Left lung (tissue), 4 donors: ENCODE measurements at regions not wholly inside any gene's neighbourhood (a gene's known extent, or its start where the extent isn't known, plus 50 kb on each side); places are given as distances from the start of the nearest gene placed in this dataset.

ENCODE experiments used
- ATAC-seq: fragments of 200-7000 bp; cut with Tn5 transposase; one replicate; pipeline ENCODE4 v1.9.1; 2020; ENCODE audit warnings: moderate library complexity
- DNase-seq, 4 donors: peaks; one replicate each; pipeline ENCODE4 v3.0.0-alpha.2; 2013 to 2020
- H3K27ac ChIP-seq, 2 donors: fragments of 200-600 bp; sonication (generic) in 1 of 2; one replicate each; pipeline versions ENCODE4 v1.5.0 to v1.8.0; 2020 to 2021
- H3K27me3 ChIP-seq, 2 donors: fragments of 200-600 bp; sonication (generic) in 1 of 2; one replicate each; pipeline versions ENCODE4 v1.5.0 to v1.8.0; 2020 to 2021
- H3K36me3 ChIP-seq, 2 donors: fragments of 200-600 bp; sonication (generic) in 1 of 2; one replicate each; pipeline versions ENCODE4 v1.5.0 to v1.8.0; 2020 to 2021
- H3K4me1 ChIP-seq, 2 donors: fragments of 200-600 bp; one replicate each; pipeline ENCODE4 v1.8.0; 2021
- H3K4me3 ChIP-seq, 2 donors: fragments of 200-600 bp; sonication (generic) in 1 of 2; one replicate each; pipeline versions ENCODE4 v1.5.0 to v1.8.0; 2020 to 2021; ENCODE audit warnings: mild to moderate bottlenecking in 1 of 2
- H3K9me3 ChIP-seq, 2 donors: fragments of 200-600 bp; sonication (generic) in 1 of 2; one replicate each; pipeline versions ENCODE4 v1.5.0 to v1.8.0; 2020 to 2021
- CTCF ChIP-seq, 2 donors: fragments of 200-600 bp; sonication (generic) in 1 of 2; IDR thresholded peaks; one replicate each; pipeline versions ENCODE4 v1.5.0 to v1.8.0; 2021; ENCODE audit warnings: antibody characterized with exemption in 2 of 2
- intact Hi-C, 2 donors: fragments of 100-400 bp; cut with DNase I; formaldehyde crosslinking; loops; one replicate each; pipeline versions ENCODE4 v1.11.2 to v1.14.2; 2022
- donor health status: DM: no; HTN: yes; CAD: no.
- donor health status: DM: no; HTN: no; CAD: no.

- no peak for TF ChIP-seq CTCF (IDR thresholded peaks at IDR 0.05)
- H3K4me1 ChIP-seq: no peaks in the 10 kb centered on the region
- no peaks in the 10 kb centered on the region for H3K9me3 ChIP-seq
- no peak overlapping the region for H3K4me3 ChIP-seq
- DNase-seq (peak in 1 of 4 donors; percentile 64), ATAC-seq (no peak)
- H3K36me3 ChIP-seq: no peaks in the 10 kb centered on the region
- intact Hi-C loops: no loop called here
- no peak overlapping the region for H3K27ac ChIP-seq
- peaks cover 0 to 33% of the 10 kb centered on the region in 2 donors for H3K27me3 ChIP-seq
Observed at GRCh38 chr7:157487046-157487770, 150.4 kb downstream of the DNAJB6 start.

- no peaks in the 10 kb centered on the region for H3K36me3 ChIP-seq
- H3K4me1 ChIP-seq: no peaks in the 10 kb centered on the region
- no peak overlapping the region for H3K27ac ChIP-seq
- intact Hi-C loops: no loop called here
- no peak for TF ChIP-seq CTCF (IDR thresholded peaks at IDR 0.05)
- DNase-seq (peak in 1 of 4 donors; percentile 65), ATAC-seq (no peak)
- no peak overlapping the region for H3K4me3 ChIP-seq
- peaks cover 0 to 38% of the 10 kb centered on the region in 2 donors for H3K27me3 ChIP-seq
- no peaks in the 10 kb centered on the region for H3K9me3 ChIP-seq
Observed at GRCh38 chr7:157488281-157488680, 151.5 kb downstream of the DNAJB6 start.

- no peak for TF ChIP-seq CTCF (IDR thresholded peaks at IDR 0.05)
- no peak for ATAC-seq
- intact Hi-C loops: no loop called here
- Histone ChIP-seq H3K4me3 (no peak overlapping the region), H3K27ac (no peak overlapping the region), H3K36me3 (no peaks in the 10 kb centered on the region), H3K4me1 (no peaks in the 10 kb centered on the region), H3K27me3 (peaks cover 0 to 40% of the 10 kb centered on the region in 2 donors), H3K9me3 (no peaks in the 10 kb centered on the region)
- DNase-seq: peak in 1 of 4 donors; percentile 34
Observed at GRCh38 chr7:157488966-157489365, 152.2 kb downstream of the DNAJB6 start.
